Activated T-cell treated with anti-CD3 and anti-CD28 coated beads, Interleukin-2, amount 50 U/mL, for 4 hours (primary cell): ENCODE measurements at regions not wholly inside any gene's neighbourhood (a gene's known extent, or its start where the extent isn't known, plus 50 kb on each side); places are given as distances from the start of the nearest gene placed in this dataset.
"Not testable (repeated sequence)": the region's sequence is repeated elsewhere in the genome, so short reads cannot be mapped to it uniquely, and the experiment has no call there.

Experiments
- ATAC-seq, 2 donors: fragments of 200-7000 bp; cut with Tn5 transposase; one replicate each; pipeline ENCODE4 v1.10.0; 2021
- DNase-seq: peaks from one replicate; pipeline ENCODE4 v3.0.0-alpha.2; 2020
- H3K27me3 Mint-ChIP-seq: one replicate; pipeline ENCODE4 v1.8.0; 2021; ENCODE audit warnings: low read depth, mixed read lengths
- H3K36me3 Mint-ChIP-seq: one replicate; pipeline ENCODE4 v1.8.0; 2022; ENCODE audit warnings: mixed read lengths; ENCODE audit not compliant: insufficient read depth
- H3K4me1 Mint-ChIP-seq: one replicate; pipeline ENCODE4 v1.8.0; 2021; ENCODE audit warnings: low read depth, mixed read lengths
- H3K4me3 Mint-ChIP-seq: one replicate; pipeline ENCODE4 v1.8.0; 2021; ENCODE audit warnings: mild to moderate bottlenecking, moderate library complexity, mixed read lengths
- H3K9me3 Mint-ChIP-seq: one replicate; pipeline ENCODE4 v1.8.0; 2021; ENCODE audit warnings: mixed read lengths

DNA sequence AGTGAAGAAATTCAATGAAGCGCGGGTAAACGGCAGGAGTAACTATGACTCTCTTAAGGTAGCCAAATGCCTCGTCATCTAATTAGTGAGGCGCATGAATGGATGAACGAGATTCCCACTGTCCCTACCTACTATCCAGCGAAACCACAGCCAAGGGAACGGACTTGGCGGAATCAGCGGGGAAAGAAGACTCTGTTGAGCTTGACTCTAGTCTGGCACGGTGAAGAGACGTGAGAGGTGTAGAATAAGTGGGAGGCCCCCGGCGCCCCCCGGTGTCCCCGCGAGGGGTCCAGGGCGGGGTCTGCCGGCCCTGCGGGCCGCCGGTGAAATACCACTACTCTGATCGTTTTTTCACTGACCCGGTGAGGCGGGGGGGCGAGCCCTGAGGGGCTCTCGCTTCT lies 317.8 kb upstream of the IRS4 start:
- ATAC-seq, H3K27me3 Mint-ChIP-seq, H3K4me3 Mint-ChIP-seq, DNase-seq, H3K9me3 Mint-ChIP-seq, H3K4me1 Mint-ChIP-seq, H3K36me3 Mint-ChIP-seq: not testable (repeated sequence)

DNA sequence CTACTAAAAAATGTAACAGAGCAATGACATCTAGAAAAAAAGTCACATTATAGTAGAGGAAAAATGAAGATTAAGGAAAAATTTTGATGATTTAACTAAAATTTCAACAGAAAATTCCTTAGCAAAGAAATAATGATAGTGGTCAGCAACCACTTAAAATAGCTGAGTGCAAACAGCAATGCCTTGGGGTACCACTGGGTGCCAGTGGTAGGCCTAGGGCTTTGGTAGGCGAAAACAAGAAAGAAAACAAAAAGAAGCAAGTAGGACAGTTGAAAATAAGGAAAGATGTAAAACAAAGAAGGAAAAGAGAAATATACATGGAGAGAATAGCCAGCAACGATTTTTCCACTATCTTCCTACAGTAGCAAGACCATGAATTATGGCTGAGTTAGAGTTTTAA lies 313.5 kb upstream of the IRS4 start:
- no peaks in the 10 kb centered on the region for H3K4me1 Mint-ChIP-seq
- no peaks in the 10 kb centered on the region for H3K36me3 Mint-ChIP-seq
- no peak for ATAC-seq
- no peaks in the 10 kb centered on the region for H3K9me3 Mint-ChIP-seq
- H3K4me3 Mint-ChIP-seq: no peak overlapping the region
- no peaks in the 10 kb centered on the region for H3K27me3 Mint-ChIP-seq
- DNase-seq: no peak

DNA sequence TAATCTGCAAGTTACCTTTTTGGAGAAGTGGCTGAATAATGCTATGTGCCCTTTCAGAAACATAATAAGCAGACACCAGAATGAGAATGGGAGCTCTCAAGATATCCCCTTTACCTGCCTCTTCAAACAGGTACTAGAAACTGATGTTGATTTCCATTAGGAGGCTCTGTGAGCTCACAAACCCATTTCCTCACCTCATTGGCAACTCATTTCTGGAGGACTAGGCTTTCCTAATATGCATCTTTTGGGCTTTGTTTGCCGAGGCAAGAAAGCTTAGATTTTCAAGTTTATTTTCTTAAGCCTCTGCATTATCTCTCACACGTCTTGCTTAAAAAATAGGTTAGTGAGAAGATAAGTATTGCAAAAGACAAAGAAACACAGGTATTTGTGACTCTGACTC lies 313.1 kb upstream of the IRS4 start:
- no peaks in the 10 kb centered on the region for H3K27me3 Mint-ChIP-seq
- H3K4me1 Mint-ChIP-seq: no peaks in the 10 kb centered on the region
- no peaks in the 10 kb centered on the region for H3K9me3 Mint-ChIP-seq
- H3K4me3 Mint-ChIP-seq: no peak overlapping the region
- DNase-seq (no peak), ATAC-seq (no peak)
- no peaks in the 10 kb centered on the region for H3K36me3 Mint-ChIP-seq

DNA sequence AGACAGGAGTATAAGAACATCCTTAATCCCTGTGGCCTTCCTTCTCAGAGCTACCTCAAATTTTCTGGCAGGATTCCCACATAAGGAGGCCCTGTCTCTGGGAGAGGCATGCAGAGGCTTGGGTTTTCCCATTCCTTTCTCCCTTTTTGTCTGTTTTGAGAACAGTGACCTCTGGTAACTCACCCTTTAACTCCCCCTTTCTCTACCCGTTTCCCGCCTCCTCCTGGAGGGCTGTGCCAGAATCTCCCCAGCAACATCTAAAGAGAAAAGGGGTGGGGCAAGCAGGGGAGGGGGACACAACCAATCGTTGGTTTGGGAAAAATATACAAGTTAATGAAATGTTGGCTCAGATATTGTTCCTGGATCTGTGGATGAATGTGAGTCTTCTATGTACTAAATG lies 303.7 kb upstream of the IRS4 start:
- Mint-ChIP-seq H3K4me1 (no peaks in the 10 kb centered on the region), H3K27me3 (no peaks in the 10 kb centered on the region), H3K9me3 (peaks cover 4% of the 10 kb centered on the region), H3K4me3 (no peak overlapping the region), H3K36me3 (no peaks in the 10 kb centered on the region)
- ATAC-seq (no peak), DNase-seq (no peak)

DNA sequence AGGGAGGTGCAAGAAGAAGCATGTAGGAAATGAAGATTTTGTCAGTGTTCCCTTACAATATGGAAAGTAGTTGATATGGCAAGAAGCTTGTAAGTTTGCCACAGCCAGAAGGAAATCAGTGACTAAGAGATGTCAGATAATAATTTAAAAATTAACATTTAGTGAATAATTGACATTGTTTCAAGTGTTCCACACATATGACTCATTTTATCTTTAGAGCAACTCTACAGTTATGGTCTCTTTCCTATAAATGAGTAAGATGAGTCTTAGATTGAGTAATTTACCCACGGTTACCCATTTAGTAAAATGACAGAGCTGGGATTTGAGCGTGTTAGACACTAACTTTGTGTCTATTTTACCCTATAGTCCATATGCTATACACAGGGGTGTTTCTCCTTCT lies 300.3 kb upstream of the IRS4 start:
- ATAC-seq (no peak), DNase-seq (no peak)
- H3K36me3 Mint-ChIP-seq: no peaks in the 10 kb centered on the region
- no peaks in the 10 kb centered on the region for H3K4me1 Mint-ChIP-seq
- H3K4me3 Mint-ChIP-seq: no peak overlapping the region
- no peaks in the 10 kb centered on the region for H3K27me3 Mint-ChIP-seq
- peaks cover 7% of the 10 kb centered on the region for H3K9me3 Mint-ChIP-seq

DNA sequence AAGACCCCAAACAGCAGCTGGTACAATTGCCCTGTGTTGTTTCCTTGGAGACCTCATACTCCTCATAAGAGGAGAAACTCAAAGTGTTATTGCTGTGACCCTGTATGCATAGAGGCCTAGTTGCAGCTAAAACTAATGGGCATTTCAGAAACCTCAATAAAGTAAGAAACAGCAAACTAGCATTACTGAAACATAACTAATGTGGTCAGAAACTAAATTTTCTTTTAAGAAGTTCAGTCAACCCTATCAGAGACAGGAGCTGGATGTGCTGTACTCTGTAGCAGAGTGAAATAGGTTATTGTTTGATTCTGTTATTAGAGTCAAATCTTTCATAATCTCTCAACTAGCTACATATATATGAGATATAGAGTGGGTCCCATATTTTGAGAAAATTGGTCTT lies 257.5 kb upstream of the IRS4 start:
- no peak for ATAC-seq
- no peaks in the 10 kb centered on the region for H3K27me3 Mint-ChIP-seq
- H3K36me3 Mint-ChIP-seq: no peaks in the 10 kb centered on the region
- no peaks in the 10 kb centered on the region for H3K4me1 Mint-ChIP-seq
- H3K9me3 Mint-ChIP-seq: no peaks in the 10 kb centered on the region
- H3K4me3 Mint-ChIP-seq: no peak overlapping the region
- no peak for DNase-seq

DNA sequence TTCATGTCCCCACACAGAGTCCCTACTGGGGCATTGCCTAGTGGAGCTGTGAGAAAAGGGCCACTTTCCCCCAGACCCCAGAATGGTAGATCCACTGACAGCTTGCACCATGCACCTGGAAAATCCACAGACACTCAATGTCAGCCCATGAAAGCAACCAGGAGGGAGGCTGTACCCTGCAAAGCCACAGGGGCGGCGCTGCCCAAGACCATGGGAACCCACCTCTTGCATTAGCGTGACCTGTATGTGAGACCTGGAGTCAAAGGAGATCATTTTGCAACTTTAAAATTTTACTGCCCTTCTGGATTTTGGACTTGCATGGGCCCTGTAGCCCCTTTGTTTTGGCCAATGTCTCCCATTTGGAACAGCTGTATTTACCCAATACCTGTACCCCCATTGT lies 236.5 kb upstream of the IRS4 start:
- not testable (repeated sequence) for H3K9me3 Mint-ChIP-seq, H3K4me1 Mint-ChIP-seq, H3K4me3 Mint-ChIP-seq, H3K27me3 Mint-ChIP-seq, ATAC-seq, DNase-seq, H3K36me3 Mint-ChIP-seq

DNA sequence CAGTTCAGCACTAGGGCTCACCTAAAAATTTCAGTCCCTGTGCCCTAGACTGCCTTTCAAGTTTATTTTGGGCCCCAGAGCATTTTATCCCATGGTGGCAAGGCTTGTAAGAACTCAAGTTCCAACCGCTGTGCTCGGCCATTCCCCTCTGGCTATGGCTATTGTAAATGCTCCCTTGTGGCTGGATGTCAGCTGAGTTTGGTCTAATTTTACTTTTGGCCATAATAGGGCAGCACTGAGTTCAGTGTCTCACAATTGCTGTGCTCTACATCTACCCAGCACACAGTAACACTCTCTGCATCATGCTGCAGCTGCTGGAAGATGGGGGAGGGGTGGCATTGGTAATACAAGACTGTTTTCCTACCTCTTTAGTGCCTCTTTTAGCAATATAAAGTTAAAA lies 210.8 kb upstream of the IRS4 start:
- Mint-ChIP-seq H3K27me3 (no peaks in the 10 kb centered on the region), H3K4me3 (no peak overlapping the region), H3K9me3 (no peaks in the 10 kb centered on the region), H3K4me1 (no peaks in the 10 kb centered on the region), H3K36me3 (no peaks in the 10 kb centered on the region)
- ATAC-seq (no peak), DNase-seq (no peak)

DNA sequence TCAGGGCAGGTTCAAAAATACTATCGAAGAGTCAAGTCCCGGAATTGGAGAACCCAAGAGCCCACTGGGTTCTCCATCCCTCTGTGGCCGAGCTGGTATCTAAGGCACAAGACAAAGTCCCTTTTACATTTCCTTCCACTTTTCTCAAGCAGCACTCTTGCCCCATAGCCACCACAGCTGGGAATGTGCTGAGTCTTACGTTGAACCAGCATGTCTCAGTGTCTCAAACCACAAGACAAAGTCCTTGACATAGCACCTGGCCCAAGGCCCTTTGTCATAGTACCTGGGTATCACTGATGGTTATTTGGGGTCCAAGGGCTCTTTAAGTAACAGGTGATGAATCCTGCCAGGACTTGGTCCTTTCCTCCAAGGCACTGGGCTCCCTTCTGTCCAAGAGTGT lies 210.2 kb upstream of the IRS4 start:
- DNase-seq (no peak), ATAC-seq (no peak)
- no peaks in the 10 kb centered on the region for H3K36me3 Mint-ChIP-seq
- no peak overlapping the region for H3K4me3 Mint-ChIP-seq
- H3K4me1 Mint-ChIP-seq: no peaks in the 10 kb centered on the region
- H3K9me3 Mint-ChIP-seq: peaks cover 2% of the 10 kb centered on the region
- no peaks in the 10 kb centered on the region for H3K27me3 Mint-ChIP-seq

DNA sequence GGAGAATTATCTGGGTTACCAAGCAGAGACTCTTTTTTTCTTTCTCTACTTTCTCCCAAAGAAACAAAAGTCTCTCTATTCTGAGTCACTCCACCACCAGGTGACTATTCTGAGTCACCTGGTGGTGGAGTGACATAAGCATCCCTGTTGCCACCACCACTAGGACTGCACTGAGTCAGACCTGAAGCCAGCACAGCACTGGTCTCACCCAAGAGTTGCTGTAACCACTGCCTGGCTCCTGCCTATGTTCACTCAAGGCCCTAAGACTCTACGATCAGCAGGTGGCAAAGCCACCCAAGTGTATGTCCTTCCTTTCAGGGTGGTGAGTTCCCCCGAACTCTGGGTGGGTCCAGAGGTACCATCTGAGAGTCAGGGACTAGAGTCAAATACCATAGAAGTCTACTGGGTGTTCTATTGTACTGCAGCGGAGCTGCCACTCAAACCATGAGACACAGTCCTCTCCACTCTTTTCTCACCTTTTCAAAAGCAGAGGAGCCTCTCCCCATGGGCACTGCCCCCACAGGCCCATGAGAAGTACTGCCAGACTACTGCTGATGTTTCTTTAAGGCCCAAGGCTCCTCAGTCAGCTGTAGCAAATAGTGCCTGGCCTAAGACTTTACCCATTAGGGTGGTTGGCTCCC lies 209.6 kb upstream of the IRS4 start:
- Mint-ChIP-seq H3K36me3 (no peaks in the 10 kb centered on the region), H3K4me3 (no peak overlapping the region), H3K4me1 (no peaks in the 10 kb centered on the region), H3K9me3 (peaks cover 6% of the 10 kb centered on the region), H3K27me3 (no peaks in the 10 kb centered on the region)
- DNase-seq (no peak), ATAC-seq (peak in 1 of 2 donors; percentile 71)

DNA sequence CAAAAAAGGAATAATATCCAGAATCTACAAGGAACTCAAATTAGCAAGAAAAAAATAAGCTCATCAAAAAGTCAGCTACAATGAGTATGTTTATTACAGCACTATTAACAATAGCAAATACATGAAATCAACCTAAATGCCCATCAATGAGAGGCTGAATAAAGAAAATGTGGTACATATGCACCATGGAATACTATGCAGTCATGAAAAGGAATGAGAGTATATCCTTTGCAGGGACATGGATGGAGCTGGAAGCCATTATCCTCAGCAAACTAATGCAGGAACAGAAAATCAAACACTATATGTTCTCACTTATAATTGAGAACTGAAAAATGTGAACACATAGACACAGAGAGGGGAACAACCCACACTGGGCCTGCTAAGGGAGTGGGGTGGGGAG lies 178.4 kb upstream of the IRS4 start:
- Mint-ChIP-seq H3K36me3 (no peaks in the 10 kb centered on the region), H3K9me3 (peaks cover 7% of the 10 kb centered on the region), H3K27me3 (no peaks in the 10 kb centered on the region), H3K4me3 (no peak overlapping the region), H3K4me1 (no peaks in the 10 kb centered on the region)
- ATAC-seq: no peak
- no peak for DNase-seq

DNA sequence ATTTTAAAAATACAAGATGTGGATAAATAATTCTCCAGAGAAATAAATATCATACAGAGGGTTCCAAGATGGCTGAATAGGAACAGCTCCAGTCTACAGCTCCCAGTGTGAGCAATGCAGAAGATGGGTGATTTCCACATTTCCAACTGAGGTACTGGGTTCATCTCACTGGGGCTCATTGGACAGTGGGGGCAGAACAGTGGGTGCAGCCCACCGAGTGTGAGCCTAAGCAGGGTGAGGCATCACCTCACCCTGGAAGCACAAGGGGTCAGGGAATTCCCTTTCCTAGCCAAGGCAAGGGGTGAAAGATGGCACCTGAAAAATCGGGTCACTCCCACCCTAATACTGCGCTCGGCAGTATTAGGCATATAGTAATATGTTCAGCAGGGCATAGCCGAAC lies 167.5 kb upstream of the IRS4 start:
- H3K36me3 Mint-ChIP-seq, ATAC-seq, H3K4me3 Mint-ChIP-seq, DNase-seq, H3K9me3 Mint-ChIP-seq, H3K27me3 Mint-ChIP-seq, H3K4me1 Mint-ChIP-seq: not testable (repeated sequence)

DNA sequence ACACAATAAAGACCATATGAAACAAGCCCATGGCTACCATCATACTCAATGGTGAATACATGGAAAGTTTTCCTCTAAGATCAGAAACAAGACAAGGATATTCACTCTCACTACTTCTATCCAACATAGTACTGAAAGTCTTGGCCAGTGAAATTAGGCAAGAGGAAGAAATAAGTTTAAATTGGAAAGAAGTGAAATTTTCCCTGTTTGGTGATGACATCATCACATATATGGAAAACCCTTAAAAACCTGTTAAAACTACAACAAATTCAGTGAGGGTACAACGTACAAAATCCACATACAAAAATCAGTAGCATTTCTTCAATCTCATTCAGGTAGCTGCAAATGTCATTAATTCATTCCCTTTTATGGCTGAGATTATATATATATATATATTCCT lies 164.0 kb upstream of the IRS4 start:
- ATAC-seq: no peak
- no peaks in the 10 kb centered on the region for H3K27me3 Mint-ChIP-seq
- DNase-seq: no peak
- no peak overlapping the region for H3K4me3 Mint-ChIP-seq
- H3K4me1 Mint-ChIP-seq: no peaks in the 10 kb centered on the region
- no peaks in the 10 kb centered on the region for H3K36me3 Mint-ChIP-seq
- peaks cover 9% of the 10 kb centered on the region for H3K9me3 Mint-ChIP-seq

DNA sequence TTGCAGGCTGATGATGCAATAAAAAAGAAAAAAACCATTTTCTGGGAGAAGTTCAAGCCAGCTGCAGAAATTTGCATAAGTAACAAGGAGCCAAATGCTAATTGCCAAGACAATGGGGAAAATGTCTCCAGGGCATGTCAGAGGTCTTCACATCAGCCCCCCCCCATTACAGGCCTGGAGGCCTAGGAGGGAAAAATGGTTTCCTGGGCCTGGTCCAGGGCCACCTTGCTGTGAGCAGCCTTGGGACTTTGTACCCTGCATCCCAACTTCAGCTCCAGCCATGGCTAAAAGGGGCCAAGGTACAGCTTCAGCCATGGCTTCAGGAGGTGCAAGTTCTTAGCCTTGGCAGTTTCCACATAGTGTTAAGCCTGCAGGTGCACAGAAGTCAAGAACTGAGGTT lies 160.0 kb upstream of the IRS4 start:
- not testable (repeated sequence) for H3K27me3 Mint-ChIP-seq, ATAC-seq, H3K4me3 Mint-ChIP-seq, DNase-seq, H3K36me3 Mint-ChIP-seq, H3K4me1 Mint-ChIP-seq
- peaks cover 13% of the 10 kb centered on the region for H3K9me3 Mint-ChIP-seq

DNA sequence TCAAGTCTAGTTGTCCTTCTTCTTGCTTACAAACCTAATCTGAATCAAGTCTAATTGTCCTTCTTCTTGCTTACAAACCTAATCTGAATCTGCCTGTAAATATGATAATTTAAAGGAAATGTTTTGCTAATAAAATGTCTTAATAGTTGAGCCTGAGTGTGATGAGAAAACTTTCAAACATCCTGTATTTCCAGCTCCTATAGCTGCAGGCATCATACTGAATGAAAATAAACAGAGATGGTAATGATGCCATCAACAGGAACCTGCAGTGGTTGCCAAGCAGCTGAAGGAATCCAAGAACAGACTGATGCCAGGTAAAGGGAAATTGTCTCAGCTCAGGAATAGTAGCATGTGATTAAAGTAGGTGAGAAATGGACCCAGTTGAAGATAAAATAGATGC lies 156.1 kb upstream of the IRS4 start:
- Mint-ChIP-seq H3K9me3 (peaks cover 13% of the 10 kb centered on the region), H3K27me3 (no peaks in the 10 kb centered on the region), H3K4me3 (no peak overlapping the region), H3K4me1 (no peaks in the 10 kb centered on the region), H3K36me3 (no peaks in the 10 kb centered on the region)
- DNase-seq: no peak
- no peak for ATAC-seq

DNA sequence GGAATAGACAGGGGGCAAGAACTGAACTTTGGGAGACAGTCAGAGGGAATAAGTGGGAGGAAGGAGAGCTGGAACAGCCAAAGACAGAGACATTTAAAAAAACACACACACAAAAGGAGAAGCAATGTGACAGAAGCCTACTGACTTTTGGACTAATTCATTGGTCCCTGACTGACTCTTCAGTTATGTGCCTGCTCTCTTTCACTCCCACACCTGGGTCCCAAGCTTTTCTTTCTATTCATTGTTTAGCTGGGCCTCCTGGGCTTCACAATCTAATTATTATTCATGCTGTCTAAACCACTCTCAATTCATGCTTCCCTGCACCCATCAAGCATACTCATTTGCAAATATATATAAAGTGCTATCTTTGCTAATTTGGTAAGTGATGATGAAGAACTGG lies 139.2 kb upstream of the IRS4 start:
- Mint-ChIP-seq H3K27me3 (no peaks in the 10 kb centered on the region), H3K36me3 (no peaks in the 10 kb centered on the region), H3K4me3 (no peak overlapping the region), H3K4me1 (no peaks in the 10 kb centered on the region), H3K9me3 (no peaks in the 10 kb centered on the region)
- ATAC-seq (no peak), DNase-seq (no peak)
